HL-60/S4 (cell line): ENCODE measurements at regions not wholly inside any gene's neighbourhood (a gene's known extent, or its start where the extent isn't known, plus 50 kb on each side); places are given as distances from the start of the nearest gene placed in this dataset.
"Not testable (repeated sequence)": the region's sequence is repeated elsewhere in the genome, so short reads cannot be mapped to it uniquely, and the experiment has no call there.

Experiments used
- in situ Hi-C: fragments of 300-500 bp; cut with MboI; formaldehyde crosslinking; loops from 2 replicates; pipeline ENCODE4 v1.14.3; 2022; ENCODE audit warnings: low sequenced_read_pairs

GRCh38 chr6:133046576-133046975 is 194.6 kb upstream of the EYA4 start:
- in situ Hi-C loops: no loop called here

DNA sequence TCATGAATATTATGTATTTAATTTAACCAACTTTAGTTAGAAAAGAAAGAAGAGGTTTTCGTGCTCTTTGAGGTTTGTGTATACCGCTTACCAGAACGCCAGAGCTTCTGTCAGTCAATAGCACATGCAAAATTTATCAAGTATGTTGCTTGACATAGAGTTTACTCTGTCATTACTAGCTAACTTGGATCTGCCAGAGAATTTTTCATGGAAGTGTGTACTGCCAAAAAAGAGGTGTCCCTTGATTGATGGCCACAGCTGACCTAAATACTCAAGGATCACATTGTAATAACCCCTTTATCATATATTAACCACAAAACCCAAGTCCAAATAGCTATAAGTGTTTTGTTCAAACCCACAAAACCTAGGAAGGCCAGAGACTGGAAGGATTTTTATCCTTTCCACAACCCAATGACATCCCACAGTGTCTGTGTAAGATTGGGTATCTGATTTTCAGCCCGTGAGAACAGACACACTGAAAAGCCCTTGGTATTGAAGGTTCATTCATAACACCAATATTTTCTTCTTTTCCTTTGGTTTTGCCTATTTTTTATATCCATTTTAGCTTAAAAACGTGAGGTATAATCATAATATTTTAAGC is 194.0 kb upstream of the EYA4 start:
- in situ Hi-C loops: no loop called here

DNA sequence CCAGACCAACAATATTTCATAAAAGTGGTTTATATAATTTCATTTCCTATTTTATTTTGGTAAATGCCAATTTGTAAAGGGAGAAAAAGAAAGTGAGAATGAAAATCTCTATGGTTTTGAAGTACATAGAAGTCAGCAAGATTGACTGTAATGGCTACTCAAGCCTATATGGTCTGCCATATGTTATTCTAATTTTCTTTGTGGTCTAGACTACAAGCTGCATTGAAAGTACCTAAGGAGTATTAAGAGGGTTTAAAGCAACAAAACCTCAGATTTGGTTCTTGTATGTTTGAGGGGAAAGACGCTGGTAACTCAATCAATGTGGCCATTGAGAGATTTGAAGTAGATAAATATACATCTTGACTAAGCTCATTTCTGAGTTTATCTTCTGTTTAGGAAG is 193.5 kb upstream of the EYA4 start:
- in situ Hi-C loops: no loop called here

- in situ Hi-C loops: no loop called here
These were observed 189.9 kb upstream of the EYA4 start for GRCh38 chr6:133051240-133051639.

DNA sequence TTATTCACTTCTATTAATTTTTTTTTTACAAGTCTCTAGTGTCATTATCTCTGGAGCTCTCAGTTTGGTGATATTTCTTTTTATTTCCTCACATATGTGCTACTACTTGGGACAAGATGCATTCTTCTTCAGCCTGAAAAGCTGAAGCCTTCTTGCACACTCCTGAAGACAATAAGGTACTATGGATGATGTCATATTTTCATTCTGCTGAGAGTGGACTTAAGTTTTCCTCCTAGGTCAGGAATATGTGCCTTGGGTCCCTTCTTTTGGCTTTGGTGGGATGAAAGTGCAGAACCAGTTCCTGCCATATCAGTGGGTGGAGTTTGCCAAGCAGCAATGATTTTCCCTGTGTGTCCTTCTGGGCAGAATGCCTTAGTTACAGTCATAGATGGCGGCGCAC is 188.7 kb upstream of the EYA4 start:
- in situ Hi-C loops: no loop called here

DNA sequence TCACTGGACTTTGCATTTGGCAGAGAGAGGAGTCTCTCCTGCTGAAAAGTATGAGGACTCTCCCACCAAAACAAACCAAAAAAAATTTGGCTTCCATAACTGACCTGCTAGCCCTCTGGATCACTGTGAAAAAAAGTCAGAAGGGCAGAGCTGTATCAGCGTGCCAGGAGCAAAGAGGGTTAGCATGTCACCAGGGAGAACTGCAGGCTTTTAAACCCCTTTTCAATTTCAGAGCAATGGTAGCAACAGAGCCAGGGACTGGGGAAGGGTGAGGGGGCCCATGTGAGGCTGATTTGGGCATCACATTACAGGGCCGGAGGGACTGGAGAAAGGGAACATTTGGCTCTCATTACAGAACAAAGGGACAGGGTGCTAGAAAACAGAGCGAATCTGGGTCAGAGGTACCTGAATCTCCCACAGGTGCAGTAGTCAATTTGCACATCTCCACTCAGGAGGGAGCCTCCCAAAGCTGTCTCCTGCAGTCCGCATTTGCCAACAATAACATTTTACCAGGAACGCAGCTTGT is 185.7 kb upstream of the EYA4 start:
- in situ Hi-C loops: no loop called here

- in situ Hi-C loops: no loop called here
These were observed 183.8 kb upstream of the EYA4 start for GRCh38 chr6:133057352-133057751.

GRCh38 chr6:133062077-133062476 is 179.1 kb upstream of the EYA4 start:
- in situ Hi-C loops: no loop called here

DNA sequence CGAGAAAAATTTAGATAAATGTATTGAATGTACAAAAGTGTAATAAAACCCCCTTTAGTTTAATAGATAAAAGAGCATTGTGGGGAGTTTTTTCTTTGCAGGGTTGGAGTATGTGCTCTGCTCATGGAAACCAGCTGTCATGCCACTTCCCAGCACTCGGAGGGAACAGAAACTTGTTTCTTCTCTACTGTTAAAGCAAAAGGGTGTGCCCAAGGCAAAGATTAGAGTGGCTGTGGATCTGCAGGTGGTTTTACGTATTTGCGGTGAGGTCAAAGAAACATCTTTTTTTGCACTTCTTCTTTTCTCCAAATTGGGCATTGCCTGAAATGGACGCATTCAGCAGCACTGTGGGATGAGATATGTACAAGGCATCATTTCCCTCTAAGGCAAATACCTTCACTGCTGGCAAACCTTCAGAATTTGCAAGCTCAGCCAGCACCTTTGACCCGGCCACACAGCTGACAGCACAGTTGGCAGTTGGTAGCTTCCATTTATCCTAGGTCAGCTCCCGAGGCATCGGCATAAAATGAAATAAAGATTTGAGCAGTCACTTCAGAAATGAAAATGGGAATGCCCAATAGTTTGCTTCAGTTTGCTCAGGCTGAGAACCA is 178.4 kb upstream of the EYA4 start:
- in situ Hi-C loops: no loop called here

GRCh38 chr6:133067960-133068359 is 173.2 kb upstream of the EYA4 start:
- in situ Hi-C loops: no loop called here

DNA sequence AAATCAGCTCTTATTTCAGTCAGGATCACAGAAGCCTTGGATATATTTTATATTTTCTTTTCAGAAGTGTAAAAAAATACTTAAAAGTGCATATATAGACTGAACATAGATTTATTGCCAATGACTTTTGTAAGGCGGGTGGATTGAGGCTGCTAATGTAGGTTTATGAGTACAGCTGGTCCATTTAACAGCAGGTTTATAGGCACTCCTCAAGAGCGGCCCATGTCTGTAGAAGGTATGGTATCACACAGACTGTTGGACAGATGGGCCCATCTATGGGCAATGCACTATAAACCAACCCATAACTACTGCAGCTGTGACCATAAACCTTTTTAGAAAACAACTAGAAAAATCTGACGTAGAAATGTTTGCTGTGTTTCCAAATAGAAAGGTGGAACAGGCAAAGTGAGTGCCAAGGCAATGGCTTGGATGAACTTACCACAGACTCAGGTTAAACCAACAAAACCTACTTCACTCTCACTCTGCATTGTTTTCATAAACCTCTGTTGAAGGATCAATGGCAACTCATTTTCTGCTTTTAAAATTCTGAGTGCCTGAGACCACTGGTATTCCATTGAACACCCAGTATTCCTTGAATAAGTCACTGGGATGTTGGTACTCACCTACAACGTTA is 170.6 kb upstream of the EYA4 start:
- in situ Hi-C loops: no loop called here

- in situ Hi-C loops: no loop called here
These were observed 161.3 kb upstream of the EYA4 start for GRCh38 chr6:133079901-133080300.

DNA sequence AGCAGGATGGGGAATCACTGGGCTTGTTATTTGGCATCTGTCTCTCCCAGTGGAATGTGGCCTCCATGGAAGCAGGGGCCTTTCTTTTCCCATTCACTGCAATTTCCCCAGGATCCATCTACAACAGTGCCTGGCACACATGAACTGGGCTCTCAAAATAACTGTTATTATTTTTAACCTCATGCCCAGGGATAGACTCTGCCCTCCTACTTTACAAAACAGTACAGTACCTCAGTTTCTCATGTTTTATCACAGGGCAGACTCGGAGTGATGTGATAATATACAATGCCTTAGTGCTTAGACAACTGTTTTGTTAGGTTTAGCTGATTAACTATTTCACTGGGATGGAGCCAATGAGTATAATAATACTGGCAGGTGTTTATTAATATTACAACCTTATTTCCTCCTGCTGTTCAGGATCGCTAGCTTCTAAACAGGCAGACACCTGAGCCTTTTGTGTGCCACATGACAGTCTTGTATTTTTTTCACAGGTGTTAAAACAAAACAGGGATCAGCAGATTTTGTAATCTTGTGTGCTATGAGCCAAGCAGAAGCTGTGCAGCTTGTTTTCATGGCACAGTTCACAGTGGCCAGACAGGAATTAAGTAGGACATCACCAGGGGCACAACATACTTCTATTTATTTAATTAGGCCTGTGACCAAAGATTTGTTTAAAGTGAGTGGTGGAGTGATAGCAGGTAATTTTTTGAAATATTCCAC is 157.7 kb upstream of the EYA4 start:
- in situ Hi-C loops: no loop called here

DNA sequence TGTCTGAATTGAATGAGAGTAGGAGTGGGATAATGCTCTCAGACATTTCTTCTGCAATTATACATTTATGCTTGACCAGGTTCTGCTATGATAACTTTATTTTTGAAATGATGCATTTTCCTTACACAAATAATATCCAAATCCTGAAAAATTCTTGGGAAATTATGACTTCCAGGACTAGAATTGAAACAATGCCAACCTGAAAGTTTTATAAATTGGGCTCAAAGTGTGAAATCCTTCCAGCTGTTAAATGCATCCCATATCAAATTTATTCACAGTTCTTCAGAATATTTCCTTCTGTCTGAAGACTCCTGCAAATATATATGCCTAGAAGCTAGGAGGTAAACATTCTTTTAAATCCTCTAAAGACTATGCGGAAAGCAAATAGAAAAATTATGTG is 155.7 kb upstream of the EYA4 start:
- in situ Hi-C loops: no loop called here

- in situ Hi-C loops: no loop called here
These were observed 155.3 kb upstream of the EYA4 start for GRCh38 chr6:133085896-133086295.

GRCh38 chr6:133088931-133089695 is 152.0 kb upstream of the EYA4 start:
- in situ Hi-C loops: no loop called here

GRCh38 chr6:133092199-133092598 is 149.0 kb upstream of the EYA4 start:
- in situ Hi-C loops: no loop called here

DNA sequence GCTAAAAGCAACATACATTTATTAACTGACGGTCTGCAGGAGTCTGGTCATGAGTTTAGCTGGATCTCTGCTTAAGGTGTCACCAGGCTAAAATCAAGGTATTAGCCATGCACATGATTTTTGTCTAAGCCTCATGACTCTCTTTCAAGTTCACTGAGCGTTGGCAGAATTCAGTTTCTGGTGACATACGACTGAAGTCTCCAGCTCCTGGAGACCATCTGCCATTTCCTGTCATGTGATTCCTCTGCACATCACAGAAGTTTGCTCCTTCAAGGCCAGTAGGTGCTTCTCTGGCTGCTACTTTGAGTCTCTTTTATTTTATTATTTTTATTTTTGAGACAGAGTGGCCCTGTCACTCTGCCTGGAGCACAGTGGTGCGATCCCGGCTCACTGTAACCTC is 148.4 kb upstream of the EYA4 start:
- in situ Hi-C loops: no loop called here

- in situ Hi-C loops: not testable (repeated sequence)
These were observed 147.9 kb upstream of the EYA4 start for GRCh38 chr6:133093211-133093610.

DNA sequence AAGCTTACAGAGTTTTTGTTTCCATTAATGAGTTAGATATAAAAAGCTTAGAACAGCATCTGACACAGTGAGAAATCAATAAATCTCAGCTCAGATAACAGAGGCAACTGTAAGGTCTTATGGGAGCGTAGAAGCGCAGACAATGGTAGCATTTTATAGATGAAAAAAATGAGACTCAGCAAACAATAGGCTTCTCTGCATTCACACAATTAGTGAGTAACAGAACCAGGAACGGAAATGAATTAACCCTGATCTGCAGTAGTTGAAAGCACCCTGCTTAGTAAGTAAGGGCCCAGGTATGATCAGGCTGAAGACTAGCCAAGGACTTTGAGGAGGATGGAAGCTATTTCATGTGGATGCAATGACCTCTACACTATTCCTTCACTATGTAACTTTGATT is 147.2 kb upstream of the EYA4 start:
- in situ Hi-C loops: no loop called here

- in situ Hi-C loops: no loop called here
These were observed 143.9 kb upstream of the EYA4 start for GRCh38 chr6:133097208-133097607.
